HUES48 (cell line): ENCODE measurements at regions not wholly inside any gene's neighbourhood (a gene's known extent, or its start where the extent isn't known, plus 50 kb on each side); places are given as distances from the start of the nearest gene placed in this dataset.
"Not testable (repeated sequence)": the region's sequence is repeated elsewhere in the genome, so short reads cannot be mapped to it uniquely, and the experiment has no call there.

Source experiments
- H3K27ac ChIP-seq: one replicate; pipeline ENCODE4 v1.7.0; 2013; ENCODE audit warnings: low read depth, low read length, inconsistent platforms
- H3K27me3 ChIP-seq: 2 replicates; pipeline ENCODE4 v1.6.1; 2013; ENCODE audit warnings: mild to moderate bottlenecking, low read length; ENCODE audit not compliant: control insufficient read depth, insufficient read depth
- H3K36me3 ChIP-seq: 2 replicates; pipeline ENCODE4 v1.6.1; 2013; ENCODE audit warnings: low read length; ENCODE audit not compliant: control insufficient read depth, insufficient read depth
- H3K4me1 ChIP-seq: 2 replicates; pipeline ENCODE4 v1.6.1; 2013; ENCODE audit warnings: mild to moderate bottlenecking, low read length; ENCODE audit not compliant: control insufficient read depth, insufficient read depth
- H3K4me3 ChIP-seq: 2 replicates; pipeline ENCODE4 v1.5.1; 2013; ENCODE audit warnings: mild to moderate bottlenecking, low read depth, low read length
- H3K9ac ChIP-seq: 2 replicates; pipeline ENCODE4 v1.6.1; 2013; ENCODE audit warnings: mild to moderate bottlenecking, low read depth, low read length, moderate library complexity
- H3K9me3 ChIP-seq: 2 replicates; pipeline ENCODE4 v1.6.1; 2013; ENCODE audit warnings: low read length; ENCODE audit not compliant: control insufficient read depth, insufficient read depth

- H3K4me1 ChIP-seq: no peaks in the 10 kb centered on the region
- no peaks in the 10 kb centered on the region for H3K27me3 ChIP-seq
- peaks cover 10% of the 10 kb centered on the region for H3K9me3 ChIP-seq
- no peak overlapping the region for H3K4me3 ChIP-seq
- no peaks in the 10 kb centered on the region for H3K36me3 ChIP-seq
- H3K9ac ChIP-seq: no peak overlapping the region
- H3K27ac ChIP-seq: no peak overlapping the region
These were observed 378.7 kb downstream of the ZBBX start for GRCh38 chr3:167001374-167001773.

DNA sequence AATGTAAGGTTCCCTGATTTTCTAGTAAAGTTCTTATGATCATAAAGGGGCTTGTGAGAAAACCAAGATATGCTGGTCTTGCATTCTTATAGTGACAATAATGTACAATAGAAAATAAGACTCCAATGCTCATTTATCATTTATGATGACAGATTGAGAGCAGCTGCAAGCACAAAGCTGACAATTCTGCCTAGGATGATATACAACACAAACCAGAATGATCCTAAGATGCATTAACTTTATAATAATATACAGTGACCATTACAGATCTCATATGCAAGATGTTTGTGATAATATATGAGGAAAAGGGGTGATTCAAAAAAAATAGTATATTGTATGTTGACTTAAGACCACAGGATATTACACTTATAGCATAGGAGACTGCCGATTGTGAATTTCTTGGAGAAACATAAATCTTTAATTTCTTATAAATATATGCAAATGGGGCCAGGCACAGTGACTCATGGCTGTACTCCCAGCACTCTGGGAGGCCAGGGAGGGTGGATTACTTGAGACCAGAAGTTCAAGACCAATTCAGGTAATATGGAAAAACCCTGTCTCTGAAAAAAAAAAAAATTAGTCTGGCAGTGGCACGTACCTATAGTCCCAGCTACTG, 387.0 kb downstream of the ZBBX start:
- no peak overlapping the region for H3K27ac ChIP-seq
- H3K27me3 ChIP-seq: no peaks in the 10 kb centered on the region
- H3K4me1 ChIP-seq: no peaks in the 10 kb centered on the region
- H3K4me3 ChIP-seq: no peak overlapping the region
- no peaks in the 10 kb centered on the region for H3K9me3 ChIP-seq
- no peak overlapping the region for H3K9ac ChIP-seq
- no peaks in the 10 kb centered on the region for H3K36me3 ChIP-seq

- Histone ChIP-seq H3K27me3 (no peaks in the 10 kb centered on the region), H3K4me1 (peaks cover 5% of the 10 kb centered on the region; the same call in 1 of the 2 replicates), H3K36me3 (no peaks in the 10 kb centered on the region), H3K27ac (no peak overlapping the region), H3K9me3 (no peaks in the 10 kb centered on the region), H3K4me3 (no peak overlapping the region), H3K9ac (no peak overlapping the region)
These were observed 394.1 kb downstream of the ZBBX start for GRCh38 chr3:166986000-166986399.

- not testable (repeated sequence) for H3K4me3 ChIP-seq, H3K27ac ChIP-seq, H3K9me3 ChIP-seq, H3K27me3 ChIP-seq, H3K9ac ChIP-seq, H3K36me3 ChIP-seq, H3K4me1 ChIP-seq
These were observed 404.3 kb downstream of the ZBBX start for GRCh38 chr3:166975796-166976195.

GRCh38 chr3:166967714-166968113, 412.4 kb downstream of the ZBBX start:
- H3K27me3 ChIP-seq, H3K4me1 ChIP-seq, H3K27ac ChIP-seq, H3K4me3 ChIP-seq, H3K9ac ChIP-seq, H3K9me3 ChIP-seq, H3K36me3 ChIP-seq: not testable (repeated sequence)

DNA sequence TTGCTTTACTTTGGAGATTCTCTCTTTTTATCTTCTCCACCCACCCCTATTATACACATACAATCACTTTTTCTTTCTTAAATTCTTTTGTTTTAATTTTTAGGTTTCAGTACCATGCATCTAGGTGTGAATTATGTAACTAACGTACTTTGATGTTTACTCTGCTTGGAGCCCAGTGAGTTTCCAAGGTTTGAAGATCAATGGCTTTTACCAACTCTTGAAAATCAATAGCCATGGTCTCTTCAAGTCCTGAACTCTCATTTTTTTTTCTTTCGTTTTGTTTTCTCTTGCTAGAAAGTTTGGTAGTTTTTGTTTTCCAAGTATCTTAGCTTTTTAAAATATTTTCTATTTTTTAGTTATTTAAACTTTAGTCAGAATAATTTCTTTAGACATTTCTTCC, 417.2 kb downstream of the ZBBX start:
- Histone ChIP-seq H3K9ac (no peak overlapping the region), H3K4me3 (no peak overlapping the region), H3K4me1 (no peaks in the 10 kb centered on the region), H3K27me3 (no peaks in the 10 kb centered on the region), H3K9me3 (no peaks in the 10 kb centered on the region), H3K27ac (no peak overlapping the region), H3K36me3 (no peaks in the 10 kb centered on the region)

- Histone ChIP-seq H3K36me3 (no peaks in the 10 kb centered on the region), H3K4me1 (no peaks in the 10 kb centered on the region), H3K27me3 (no peaks in the 10 kb centered on the region), H3K9me3 (no peaks in the 10 kb centered on the region), H3K9ac (no peak overlapping the region), H3K27ac (no peak overlapping the region), H3K4me3 (no peak overlapping the region)
These were observed 423.0 kb downstream of the ZBBX start for GRCh38 chr3:166957121-166957520.

DNA sequence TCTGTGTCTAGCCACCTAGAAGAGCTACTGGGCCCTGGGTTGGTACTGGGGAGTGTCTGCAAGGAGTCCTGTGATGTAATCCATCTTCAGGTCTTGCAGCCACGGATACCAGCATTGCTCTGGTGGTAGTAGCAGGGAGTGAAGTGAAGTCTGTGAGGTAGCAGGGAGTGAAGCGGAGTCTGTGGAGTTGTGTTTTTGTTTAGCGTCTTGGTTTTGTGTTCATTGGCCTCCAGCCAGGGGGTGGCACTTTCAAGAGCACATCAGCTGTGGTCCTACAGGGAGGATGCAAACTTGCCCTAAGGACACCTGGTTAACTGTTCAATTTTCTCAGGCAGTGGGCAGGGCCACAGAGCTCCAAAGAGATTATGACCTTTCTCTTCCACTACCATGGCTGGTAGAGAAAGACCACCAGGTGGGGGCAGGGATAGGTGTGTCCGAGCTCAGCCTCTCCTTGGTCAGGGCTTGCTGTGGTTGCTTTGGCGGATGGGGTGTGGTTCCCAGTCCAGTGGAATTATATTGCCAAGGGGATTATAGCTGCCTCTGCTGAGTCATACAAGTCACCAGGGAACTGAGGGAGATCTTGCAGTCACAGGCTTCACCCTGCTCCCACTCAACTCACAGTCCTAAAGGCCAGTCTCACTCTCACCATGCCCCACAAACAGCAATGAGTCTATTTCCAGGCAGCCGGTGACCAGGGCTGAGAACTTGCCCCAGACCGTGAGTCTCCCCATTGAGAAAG, 424.7 kb downstream of the ZBBX start:
- H3K27ac ChIP-seq: no peak overlapping the region
- no peak overlapping the region for H3K4me3 ChIP-seq
- H3K4me1 ChIP-seq: no peaks in the 10 kb centered on the region
- H3K36me3 ChIP-seq: no peaks in the 10 kb centered on the region
- no peaks in the 10 kb centered on the region for H3K9me3 ChIP-seq
- no peaks in the 10 kb centered on the region for H3K27me3 ChIP-seq
- H3K9ac ChIP-seq: no peak overlapping the region

GRCh38 chr3:166934879-166935278, 445.2 kb downstream of the ZBBX start:
- no peak overlapping the region for H3K9ac ChIP-seq
- H3K36me3 ChIP-seq: no peaks in the 10 kb centered on the region
- no peaks in the 10 kb centered on the region for H3K9me3 ChIP-seq
- no peak overlapping the region for H3K27ac ChIP-seq
- H3K27me3 ChIP-seq: no peaks in the 10 kb centered on the region
- H3K4me1 ChIP-seq: no peaks in the 10 kb centered on the region
- no peak overlapping the region for H3K4me3 ChIP-seq

DNA sequence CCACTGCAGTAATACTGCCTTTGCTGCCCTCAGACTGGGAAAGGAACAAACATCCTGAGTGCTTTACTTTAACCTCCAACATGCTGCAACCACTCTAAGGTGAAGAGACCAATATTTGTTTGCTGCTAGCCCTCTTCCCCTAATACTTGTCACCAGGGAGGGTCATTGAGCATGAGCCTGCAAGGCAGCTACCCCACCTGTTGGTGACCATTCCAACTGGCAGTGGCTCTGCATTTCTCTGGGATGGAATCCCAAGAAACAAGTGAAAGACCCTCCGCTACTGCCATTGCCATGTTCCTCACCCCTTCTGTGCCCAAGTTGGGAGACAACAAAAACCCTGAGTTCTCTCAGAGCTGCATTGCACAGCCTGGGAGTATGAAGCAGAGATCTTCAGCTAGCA, 462.7 kb downstream of the ZBBX start:
- Histone ChIP-seq H3K9ac (no peak overlapping the region), H3K9me3 (no peaks in the 10 kb centered on the region), H3K27me3 (no peaks in the 10 kb centered on the region), H3K36me3 (no peaks in the 10 kb centered on the region), H3K27ac (no peak overlapping the region), H3K4me1 (no peaks in the 10 kb centered on the region), H3K4me3 (no peak overlapping the region)

DNA sequence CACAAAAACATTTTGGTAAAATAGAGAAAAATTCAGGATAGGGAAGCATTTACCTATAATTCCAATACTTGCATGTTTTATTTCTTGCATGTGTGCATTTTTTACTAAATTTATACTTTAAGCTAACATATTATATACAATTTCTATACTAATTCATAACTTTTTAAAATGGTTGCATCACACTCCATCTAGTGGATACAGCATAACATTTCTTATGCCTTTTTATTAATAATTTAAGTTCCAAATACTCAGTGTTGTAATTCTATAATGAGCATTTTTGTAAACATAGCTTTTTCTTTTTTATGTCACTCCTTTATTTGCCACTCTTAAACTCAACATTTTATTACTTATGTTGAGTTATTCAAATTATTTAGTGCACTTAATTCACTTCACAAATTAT, 477.7 kb downstream of the ZBBX start:
- Histone ChIP-seq H3K36me3 (no peaks in the 10 kb centered on the region), H3K4me3 (no peak overlapping the region), H3K27me3 (no peaks in the 10 kb centered on the region), H3K4me1 (no peaks in the 10 kb centered on the region), H3K9ac (no peak overlapping the region), H3K9me3 (no peaks in the 10 kb centered on the region), H3K27ac (no peak overlapping the region)
